ENCODE measurements at regions not wholly inside any gene's neighbourhood (a gene's known extent, or its start where the extent isn't known, plus 50 kb on each side); places are given as distances from the start of the nearest gene placed in this dataset.

GRCh38 chr14:22407033-22407432, 182.0 kb downstream of the DAD1 start:
- no peaks in the 10 kb centered on the region for H3K9me3 ChIP-seq (ENCODE audit: control insufficient read depth, low read length, poor library complexity, severe bottlenecking)
- H3K27me3 Mint-ChIP-seq, result no peaks in the 10 kb centered on the region
- H3K27ac Mint-ChIP-seq, result no peak overlapping the region
- no peak for DNase-seq
- H3K4me3 Mint-ChIP-seq, result no peak overlapping the region
- ATAC-seq, result no peak
- H3K36me3 Mint-ChIP-seq (ENCODE audit: low read depth), result no peaks in the 10 kb centered on the region
- H3K4me1 Mint-ChIP-seq, result no peaks in the 10 kb centered on the region

- ATAC-seq (no peak), DNase-seq (no peak)
- Mint-ChIP-seq H3K27ac (no peak overlapping the region), H3K4me1 (no peaks in the 10 kb centered on the region), H3K36me3 (ENCODE audit: low read depth) (no peaks in the 10 kb centered on the region), H3K4me3 (no peak overlapping the region), H3K27me3 (no peaks in the 10 kb centered on the region)
- H3K9me3 ChIP-seq (ENCODE audit: control insufficient read depth, low read length, poor library complexity, severe bottlenecking), result no peaks in the 10 kb centered on the region
Measured at GRCh38 chr14:22405201-22405600, 183.8 kb downstream of the DAD1 start.

GRCh38 chr14:22403296-22403695, 185.7 kb downstream of the DAD1 start:
- no peaks in the 10 kb centered on the region for H3K36me3 Mint-ChIP-seq (ENCODE audit: low read depth)
- no peaks in the 10 kb centered on the region for H3K27me3 Mint-ChIP-seq
- DNase-seq, result no peak
- H3K4me1 Mint-ChIP-seq, result no peaks in the 10 kb centered on the region
- H3K4me3 Mint-ChIP-seq, result no peak overlapping the region
- H3K9me3 ChIP-seq (ENCODE audit: control insufficient read depth, low read length, poor library complexity, severe bottlenecking), result no peaks in the 10 kb centered on the region
- H3K27ac Mint-ChIP-seq, result no peak overlapping the region
- ATAC-seq, result no peak

- no peaks in the 10 kb centered on the region for H3K9me3 ChIP-seq (ENCODE audit: control insufficient read depth, low read length, poor library complexity, severe bottlenecking)
- H3K27ac Mint-ChIP-seq, result no peak overlapping the region
- no peaks in the 10 kb centered on the region for H3K36me3 Mint-ChIP-seq (ENCODE audit: low read depth)
- no peaks in the 10 kb centered on the region for H3K27me3 Mint-ChIP-seq
- no peaks in the 10 kb centered on the region for H3K4me1 Mint-ChIP-seq
- H3K4me3 Mint-ChIP-seq, result no peak overlapping the region
- no peak for ATAC-seq
- DNase-seq, result no peak
Measured at GRCh38 chr14:22400655-22401259, 188.3 kb downstream of the DAD1 start.

GRCh38 chr14:22399776-22400175, 189.2 kb downstream of the DAD1 start:
- DNase-seq (no peak), ATAC-seq (no peak)
- H3K27me3 Mint-ChIP-seq, result no peaks in the 10 kb centered on the region
- H3K36me3 Mint-ChIP-seq (ENCODE audit: low read depth), result no peaks in the 10 kb centered on the region
- H3K4me1 Mint-ChIP-seq, result no peaks in the 10 kb centered on the region
- no peak overlapping the region for H3K27ac Mint-ChIP-seq
- H3K4me3 Mint-ChIP-seq, result no peak overlapping the region
- no peaks in the 10 kb centered on the region for H3K9me3 ChIP-seq (ENCODE audit: control insufficient read depth, low read length, poor library complexity, severe bottlenecking)

- no peak for DNase-seq
- Mint-ChIP-seq H3K27ac (no peak overlapping the region), H3K4me3 (no peak overlapping the region), H3K27me3 (no peaks in the 10 kb centered on the region), H3K36me3 (ENCODE audit: low read depth) (no peaks in the 10 kb centered on the region), H3K4me1 (no peaks in the 10 kb centered on the region)
- no peak for ATAC-seq
- H3K9me3 ChIP-seq (ENCODE audit: control insufficient read depth, low read length, poor library complexity, severe bottlenecking), result no peaks in the 10 kb centered on the region
Measured at GRCh38 chr14:22397221-22397737, 191.7 kb downstream of the DAD1 start.

GRCh38 chr14:22395803-22396202, 193.2 kb downstream of the DAD1 start:
- Mint-ChIP-seq H3K36me3 (ENCODE audit: low read depth) (no peaks in the 10 kb centered on the region), H3K4me3 (no peak overlapping the region), H3K27ac (no peak overlapping the region), H3K4me1 (no peaks in the 10 kb centered on the region), H3K27me3 (no peaks in the 10 kb centered on the region)
- DNase-seq (no peak), ATAC-seq (no peak)
- H3K9me3 ChIP-seq (ENCODE audit: control insufficient read depth, low read length, poor library complexity, severe bottlenecking), result no peaks in the 10 kb centered on the region

GRCh38 chr14:22394616-22395015, 194.4 kb downstream of the DAD1 start:
- Mint-ChIP-seq H3K27ac (no peak overlapping the region), H3K4me1 (no peaks in the 10 kb centered on the region)

GRCh38 chr14:22393796-22394195, 195.2 kb downstream of the DAD1 start:
- no peak for ATAC-seq

More at GRCh38 chr14:22394616-22395015, 194.4 kb downstream of the DAD1 start:
- no peaks in the 10 kb centered on the region for H3K36me3 Mint-ChIP-seq (ENCODE audit: low read depth)
- H3K9me3 ChIP-seq (ENCODE audit: control insufficient read depth, low read length, poor library complexity, severe bottlenecking), result no peaks in the 10 kb centered on the region
- DNase-seq (no peak), ATAC-seq (no peak)
- no peaks in the 10 kb centered on the region for H3K27me3 Mint-ChIP-seq
- H3K4me3 Mint-ChIP-seq, result no peak overlapping the region

GRCh38 chr14:22391908-22392565, 197.0 kb downstream of the DAD1 start:
- H3K9me3 ChIP-seq (ENCODE audit: control insufficient read depth, low read length, poor library complexity, severe bottlenecking), result no peaks in the 10 kb centered on the region
- Mint-ChIP-seq H3K36me3 (ENCODE audit: low read depth) (no peaks in the 10 kb centered on the region), H3K4me1 (no peaks in the 10 kb centered on the region), H3K4me3 (no peak overlapping the region), H3K27ac (no peak overlapping the region), H3K27me3 (no peaks in the 10 kb centered on the region)
- DNase-seq, result no peak
- no peak for ATAC-seq

More at GRCh38 chr14:22393796-22394195, 195.2 kb downstream of the DAD1 start:
- H3K9me3 ChIP-seq (ENCODE audit: control insufficient read depth, low read length, poor library complexity, severe bottlenecking), result no peaks in the 10 kb centered on the region
- Mint-ChIP-seq H3K27ac (no peak overlapping the region), H3K4me1 (no peaks in the 10 kb centered on the region), H3K36me3 (ENCODE audit: low read depth) (no peaks in the 10 kb centered on the region), H3K4me3 (no peak overlapping the region), H3K27me3 (no peaks in the 10 kb centered on the region)
- DNase-seq, result no peak

- ATAC-seq, result no peak
- Mint-ChIP-seq H3K27me3 (no peaks in the 10 kb centered on the region), H3K36me3 (ENCODE audit: low read depth) (no peaks in the 10 kb centered on the region), H3K27ac (no peak overlapping the region), H3K4me1 (no peaks in the 10 kb centered on the region), H3K4me3 (no peak overlapping the region)
- DNase-seq, result no peak
- H3K9me3 ChIP-seq (ENCODE audit: control insufficient read depth, low read length, poor library complexity, severe bottlenecking), result no peaks in the 10 kb centered on the region
Measured at GRCh38 chr14:22390824-22391461, 198.1 kb downstream of the DAD1 start.

GRCh38 chr14:22390195-22390594, 198.8 kb downstream of the DAD1 start:
- no peaks in the 10 kb centered on the region for H3K27me3 Mint-ChIP-seq
- ATAC-seq (no peak), DNase-seq (no peak)
- H3K9me3 ChIP-seq (ENCODE audit: control insufficient read depth, low read length, poor library complexity, severe bottlenecking), result no peaks in the 10 kb centered on the region
- H3K36me3 Mint-ChIP-seq (ENCODE audit: low read depth), result no peaks in the 10 kb centered on the region
- no peak overlapping the region for H3K27ac Mint-ChIP-seq
- no peaks in the 10 kb centered on the region for H3K4me1 Mint-ChIP-seq
- no peak overlapping the region for H3K4me3 Mint-ChIP-seq

- H3K36me3 Mint-ChIP-seq (ENCODE audit: low read depth), result no peaks in the 10 kb centered on the region
- H3K27ac Mint-ChIP-seq, result no peak overlapping the region
- DNase-seq (no peak), ATAC-seq (no peak)
- H3K9me3 ChIP-seq (ENCODE audit: control insufficient read depth, low read length, poor library complexity, severe bottlenecking), result no peaks in the 10 kb centered on the region
- no peaks in the 10 kb centered on the region for H3K27me3 Mint-ChIP-seq
- H3K4me1 Mint-ChIP-seq, result no peaks in the 10 kb centered on the region
- H3K4me3 Mint-ChIP-seq, result no peak overlapping the region
Measured at GRCh38 chr14:22388669-22389595, 200.1 kb downstream of the DAD1 start.

Measured in T-helper 17 cell (primary cell).